Choroid plexus epithelial cell (primary cell): ENCODE measurements at regions not wholly inside any gene's neighbourhood (a gene's known extent, or its start where the extent isn't known, plus 50 kb on each side); places are given as distances from the start of the nearest gene placed in this dataset.
"Not testable (repeated sequence)": the region's sequence is repeated elsewhere in the genome, so short reads cannot be mapped to it uniquely, and the experiment has no call there.

Source experiments
- DNase-seq: peaks from one replicate; pipeline ENCODE4 v3.0.0-alpha.2; 2010; ENCODE audit warnings: low read depth
- H3K4me3 ChIP-seq: 2 replicates; pipeline ENCODE4 v1.5.1; 2011; ENCODE audit warnings: low read depth, mild to moderate bottlenecking, control low read depth, low read length, moderate library complexity
- TF ChIP-seq, protein P1 (sequence below): conservative IDR thresholded peaks from 2 replicates; pipeline ENCODE4 v1.5.1; 2011; ENCODE audit warnings: low read depth, mild to moderate bottlenecking, control low read depth, inconsistent platforms, low read length, moderate library complexity

- no peak for DNase-seq
- TF ChIP-seq, protein P1, sequence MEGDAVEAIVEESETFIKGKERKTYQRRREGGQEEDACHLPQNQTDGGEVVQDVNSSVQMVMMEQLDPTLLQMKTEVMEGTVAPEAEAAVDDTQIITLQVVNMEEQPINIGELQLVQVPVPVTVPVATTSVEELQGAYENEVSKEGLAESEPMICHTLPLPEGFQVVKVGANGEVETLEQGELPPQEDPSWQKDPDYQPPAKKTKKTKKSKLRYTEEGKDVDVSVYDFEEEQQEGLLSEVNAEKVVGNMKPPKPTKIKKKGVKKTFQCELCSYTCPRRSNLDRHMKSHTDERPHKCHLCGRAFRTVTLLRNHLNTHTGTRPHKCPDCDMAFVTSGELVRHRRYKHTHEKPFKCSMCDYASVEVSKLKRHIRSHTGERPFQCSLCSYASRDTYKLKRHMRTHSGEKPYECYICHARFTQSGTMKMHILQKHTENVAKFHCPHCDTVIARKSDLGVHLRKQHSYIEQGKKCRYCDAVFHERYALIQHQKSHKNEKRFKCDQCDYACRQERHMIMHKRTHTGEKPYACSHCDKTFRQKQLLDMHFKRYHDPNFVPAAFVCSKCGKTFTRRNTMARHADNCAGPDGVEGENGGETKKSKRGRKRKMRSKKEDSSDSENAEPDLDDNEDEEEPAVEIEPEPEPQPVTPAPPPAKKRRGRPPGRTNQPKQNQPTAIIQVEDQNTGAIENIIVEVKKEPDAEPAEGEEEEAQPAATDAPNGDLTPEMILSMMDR, result no peak
- H3K4me3 ChIP-seq, result no peak overlapping the region
Measured at GRCh38 chr4:64737026-64737853, 328.0 kb upstream of the TECRL start.

- DNase-seq, result no peak
- TF ChIP-seq, protein P1, result no peak
- H3K4me3 ChIP-seq, result no peak overlapping the region
Measured at GRCh38 chr4:64729561-64729960, 320.3 kb upstream of the TECRL start.

DNA sequence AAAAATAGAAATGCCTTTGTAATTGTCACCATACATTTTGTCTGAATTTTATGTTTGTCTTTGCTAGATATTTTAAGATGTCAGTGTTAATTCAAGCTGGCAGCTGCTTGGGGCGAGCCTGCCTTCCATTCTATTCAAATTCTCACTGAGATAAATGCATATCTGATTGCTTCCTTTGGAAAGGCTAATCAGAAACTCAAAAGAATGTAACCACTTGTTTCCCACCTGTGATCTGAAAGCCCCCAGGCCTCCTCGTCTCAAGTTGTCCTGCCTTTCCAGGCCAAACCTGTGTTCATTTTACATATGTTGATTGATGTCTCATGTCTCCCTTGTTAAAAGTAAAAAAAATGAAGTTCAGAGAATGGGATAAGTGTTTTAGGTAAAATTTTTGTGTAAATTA lies 318.7 kb upstream of the TECRL start:
- TF ChIP-seq, protein P1, result no peak
- H3K4me3 ChIP-seq, result no peak overlapping the region
- no peak for DNase-seq

DNA sequence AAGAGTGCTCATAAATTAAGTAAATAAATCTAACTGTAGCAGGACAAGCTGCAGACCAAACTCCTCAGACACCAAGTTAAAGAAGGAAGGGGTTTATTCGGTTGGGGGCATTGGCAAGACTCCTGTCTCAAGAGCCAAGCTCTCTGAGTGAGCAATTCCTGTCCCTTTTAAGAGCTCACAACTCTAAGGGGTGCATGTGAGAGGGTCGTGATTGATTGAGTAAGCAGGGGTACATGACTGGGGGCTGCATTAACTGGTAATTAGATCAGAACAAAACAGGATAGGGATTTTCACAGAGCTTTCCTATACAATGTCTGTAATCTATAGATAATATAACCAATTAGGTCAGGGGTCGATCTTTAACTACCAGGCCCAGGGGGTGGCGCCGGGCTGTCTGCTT lies 318.1 kb upstream of the TECRL start:
- not testable (repeated sequence) for H3K4me3 ChIP-seq, DNase-seq

GRCh38 chr4:64724689-64725088 lies 315.4 kb upstream of the TECRL start:
- no peak for DNase-seq
- TF ChIP-seq, protein P1, result no peak
- H3K4me3 ChIP-seq, result no peak overlapping the region

GRCh38 chr4:64721106-64721505 lies 311.9 kb upstream of the TECRL start:
- H3K4me3 ChIP-seq, result no peak overlapping the region
- TF ChIP-seq, protein P1, result no peak
- no peak for DNase-seq

- TF ChIP-seq, protein P1, result no peak
- H3K4me3 ChIP-seq, result no peak overlapping the region
- peak; percentile 1 for DNase-seq
Measured at GRCh38 chr4:64718091-64718490, 308.8 kb upstream of the TECRL start.
